Breast epithelium (tissue), 4 donors: ENCODE measurements at regions not wholly inside any gene's neighbourhood (a gene's known extent, or its start where the extent isn't known, plus 50 kb on each side); places are given as distances from the start of the nearest gene placed in this dataset.

Experiments
- DNase-seq, 2 donors: peaks; one replicate each; pipeline ENCODE4 v3.0.0-alpha.2; 2019; ENCODE audit warnings: low spot score in 2 of 2
- H3K27ac ChIP-seq, 2 donors: fragments of 200-600 bp; sonication (generic) in 1 of 2; one replicate each; pipeline ENCODE4 v1.5.1; 2016 to 2019; ENCODE audit warnings: mild to moderate bottlenecking in 1 of 2
- H3K27me3 ChIP-seq, 2 donors: fragments of 200-600 bp; sonication (generic) in 1 of 2; one replicate each; pipeline versions ENCODE4 v1.5.1 to v1.6.0; 2017 to 2019; ENCODE audit warnings: control low read depth in 1 of 2, mild to moderate bottlenecking in 1 of 2
- H3K36me3 ChIP-seq: fragments of 200-600 bp; one replicate; pipeline ENCODE4 v1.5.1; 2019
- H3K4me1 ChIP-seq, 2 donors: fragments of 200-600 bp; sonication (generic); one replicate each; pipeline ENCODE4 v1.5.1; 2016 to 2019; ENCODE audit warnings: control low read depth in 1 of 2
- H3K4me3 ChIP-seq, 3 donors: fragments of 200-600 bp; sonication (generic); 1 replicate in 2 of 3; 2 replicates in 1 of 3; pipeline ENCODE4 v1.5.1; 2016 to 2019; ENCODE audit warnings: mild to moderate bottlenecking in 3 of 3, moderate library complexity in 2 of 3
- H3K9me3 ChIP-seq, 2 donors: fragments of 200-600 bp; sonication (generic) in 1 of 2; one replicate each; pipeline ENCODE4 v1.5.1; 2016 to 2019; ENCODE audit warnings: control low read depth in 1 of 2
- CTCF ChIP-seq, 3 donors: fragments of 450-650 bp; IDR thresholded peaks; one replicate each; pipeline ENCODE4 v1.5.1; 2016 to 2017; ENCODE audit warnings: antibody characterized with exemption in 3 of 3, mild to moderate bottlenecking in 3 of 3, moderate library complexity in 3 of 3
- POLR2A ChIP-seq: fragments of 450-650 bp; IDR thresholded peaks from one replicate; pipeline ENCODE4 v1.6.1; 2016; ENCODE audit warnings: antibody characterized with exemption, mild to moderate bottlenecking, moderate library complexity
- POLR2AphosphoS5 ChIP-seq, 3 donors: sonication (generic); formaldehyde crosslinking; IDR thresholded peaks; one replicate each; pipeline ENCODE4 v1.6.1; 2017; ENCODE audit warnings: antibody characterized with exemption in 3 of 3
- intact Hi-C: fragments of 100-400 bp; cut with DNase I; formaldehyde crosslinking; loops from one replicate; pipeline ENCODE4 v1.15.1; 2023; ENCODE audit warnings: low total_unique reads

- TF ChIP-seq POLR2AphosphoS5 (IDR thresholded peaks at IDR 0.05) (no peak), POLR2A (no peak), CTCF (IDR thresholded peaks at IDR 0.05) (no peak)
- Histone ChIP-seq H3K9me3 (peaks cover 0 to 12% of the 10 kb centered on the region in 2 donors), H3K4me3 (no peak overlapping the region), H3K27me3 (no peaks in the 10 kb centered on the region), H3K27ac (no peak overlapping the region), H3K4me1 (no peaks in the 10 kb centered on the region), H3K36me3 (no peaks in the 10 kb centered on the region)
- intact Hi-C loops, result no loop called here
- DNase-seq, result no peak
Observed at GRCh38 chr3:65044401-65044800, 356.6 kb upstream of the ADAMTS9 start.

- no peaks in the 10 kb centered on the region for H3K27me3 ChIP-seq
- no peaks in the 10 kb centered on the region for H3K36me3 ChIP-seq
- H3K9me3 ChIP-seq, result peaks cover 0 to 12% of the 10 kb centered on the region in 2 donors
- no peak for DNase-seq
- H3K4me1 ChIP-seq, result no peaks in the 10 kb centered on the region
- H3K4me3 ChIP-seq, result no peak overlapping the region
- H3K27ac ChIP-seq, result no peak overlapping the region
- no peak for TF ChIP-seq POLR2A
- no peak for TF ChIP-seq CTCF (IDR thresholded peaks at IDR 0.05)
- TF ChIP-seq POLR2AphosphoS5 (IDR thresholded peaks at IDR 0.05), result no peak
- intact Hi-C loops, result no loop called here
Observed at GRCh38 chr3:65042675-65043074, 354.9 kb upstream of the ADAMTS9 start.

GRCh38 chr3:65039754-65040210, 352.0 kb upstream of the ADAMTS9 start:
- no peak for TF ChIP-seq POLR2A
- no peak for TF ChIP-seq POLR2AphosphoS5 (IDR thresholded peaks at IDR 0.05)
- TF ChIP-seq CTCF (IDR thresholded peaks at IDR 0.05), result no peak
- Histone ChIP-seq H3K27me3 (no peaks in the 10 kb centered on the region), H3K4me1 (no peaks in the 10 kb centered on the region), H3K27ac (no peak overlapping the region), H3K4me3 (no peak overlapping the region), H3K9me3 (no peaks in the 10 kb centered on the region), H3K36me3 (no peaks in the 10 kb centered on the region)
- no peak for DNase-seq
- intact Hi-C loops, result no loop called here

DNA sequence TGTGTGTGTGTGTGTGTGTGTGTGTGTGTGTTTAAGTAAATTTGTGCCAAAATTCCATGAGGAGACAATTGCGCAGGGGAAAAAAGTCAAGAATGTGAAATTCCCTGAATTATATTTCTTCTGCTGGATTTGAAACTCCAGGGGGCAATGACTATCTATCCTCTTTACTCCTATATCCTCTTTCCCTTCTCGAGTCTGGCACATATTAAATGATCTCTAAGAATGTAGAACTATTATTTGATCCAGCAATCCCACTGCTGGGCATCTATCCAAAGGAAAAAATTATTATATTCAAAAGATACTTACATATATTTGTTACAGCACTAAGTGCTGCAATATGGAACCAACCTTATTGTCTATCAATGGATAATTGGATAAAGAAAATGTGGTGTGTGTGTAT, 350.1 kb upstream of the ADAMTS9 start:
- no peak for DNase-seq
- intact Hi-C loops, result no loop called here
- no peaks in the 10 kb centered on the region for H3K27me3 ChIP-seq
- H3K4me1 ChIP-seq, result no peaks in the 10 kb centered on the region
- no peak overlapping the region for H3K27ac ChIP-seq
- H3K4me3 ChIP-seq, result no peak overlapping the region
- no peaks in the 10 kb centered on the region for H3K36me3 ChIP-seq
- TF ChIP-seq POLR2AphosphoS5 (IDR thresholded peaks at IDR 0.05) (no peak), POLR2A (no peak), CTCF (IDR thresholded peaks at IDR 0.05) (no peak)
- H3K9me3 ChIP-seq, result no peaks in the 10 kb centered on the region

GRCh38 chr3:65035246-65035645, 347.4 kb upstream of the ADAMTS9 start:
- TF ChIP-seq CTCF (IDR thresholded peaks at IDR 0.05) (no peak), POLR2A (no peak), POLR2AphosphoS5 (IDR thresholded peaks at IDR 0.05) (no peak)
- DNase-seq, result no peak
- H3K36me3 ChIP-seq, result no peaks in the 10 kb centered on the region
- no peak overlapping the region for H3K27ac ChIP-seq
- intact Hi-C loops, result no loop called here
- H3K9me3 ChIP-seq, result no peaks in the 10 kb centered on the region
- no peaks in the 10 kb centered on the region for H3K27me3 ChIP-seq
- no peaks in the 10 kb centered on the region for H3K4me1 ChIP-seq
- H3K4me3 ChIP-seq, result no peak overlapping the region
